Fibroblast of villous mesenchyme (primary cell): ENCODE measurements at regions not wholly inside any gene's neighbourhood (a gene's known extent, or its start where the extent isn't known, plus 50 kb on each side); places are given as distances from the start of the nearest gene placed in this dataset.
"Not testable (repeated sequence)": the region's sequence is repeated elsewhere in the genome, so short reads cannot be mapped to it uniquely, and the experiment has no call there.

ENCODE experiments used
- DNase-seq: peaks from one replicate; pipeline ENCODE4 v3.0.0-alpha.2; 2010; ENCODE audit warnings: low read depth
- H3K4me3 ChIP-seq: 2 replicates; pipeline ENCODE4 v1.5.1; 2011; ENCODE audit warnings: low read depth, mild to moderate bottlenecking, low read length
- CTCF ChIP-seq: IDR thresholded peaks from 2 replicates; pipeline ENCODE4 v1.5.1; 2012; ENCODE audit warnings: low read depth, mild to moderate bottlenecking, low read length; ENCODE audit not compliant: insufficient read depth

- no peak for TF ChIP-seq CTCF
- DNase-seq = peak; percentile 2
- H3K4me3 ChIP-seq = no peak overlapping the region
Measured at GRCh38 chr2:7094231-7094741, 177.1 kb downstream of the RNF144A start.

GRCh38 chr2:7096726-7097352 lies 179.6 kb downstream of the RNF144A start:
- no peak for DNase-seq
- H3K4me3 ChIP-seq = no peak overlapping the region
- TF ChIP-seq CTCF = no peak

- peak; percentile 96 for TF ChIP-seq CTCF
- no peak overlapping the region for H3K4me3 ChIP-seq
- peak; percentile 51 for DNase-seq
Measured at GRCh38 chr2:7097353-7097895, 180.2 kb downstream of the RNF144A start.

- TF ChIP-seq CTCF = no peak
- H3K4me3 ChIP-seq = no peak overlapping the region
- DNase-seq = no peak
Measured at GRCh38 chr2:7098816-7099215, 181.6 kb downstream of the RNF144A start.

GRCh38 chr2:7099687-7100086 lies 182.5 kb downstream of the RNF144A start:
- DNase-seq, H3K4me3 ChIP-seq: not testable (repeated sequence)

GRCh38 chr2:7102826-7103225 lies 185.6 kb downstream of the RNF144A start:
- no peak for TF ChIP-seq CTCF
- no peak overlapping the region for H3K4me3 ChIP-seq
- DNase-seq = no peak

- H3K4me3 ChIP-seq = no peak overlapping the region
- no peak for TF ChIP-seq CTCF
- DNase-seq = no peak
Measured at GRCh38 chr2:7108792-7109532, 191.8 kb downstream of the RNF144A start.
